HepG2 (cell line): ENCODE measurements at regions not wholly inside any gene's neighbourhood (a gene's known extent, or its start where the extent isn't known, plus 50 kb on each side); places are given as distances from the start of the nearest gene placed in this dataset.

Experiments used
- CBX5 ChIP-seq: sonication (generic); formaldehyde crosslinking; IDR thresholded peaks from 2 replicates; pipeline ENCODE4 v1.4.0; 2020; ENCODE audit warnings: missing genetic modification reagents, borderline replicate concordance
- MZF1 ChIP-seq: sonication (generic); formaldehyde crosslinking; IDR thresholded peaks from 2 replicates; pipeline ENCODE4 v1.8.1; 2023; ENCODE audit warnings: mild to moderate bottlenecking, missing genetic modification reagents, borderline replicate concordance
- NCOA1 ChIP-seq: sonication (generic); formaldehyde crosslinking; IDR thresholded peaks from 2 replicates; pipeline ENCODE4 v1.9.0; 2021; ENCODE audit warnings: missing genetic modification reagents
- SRSF1 ChIP-seq: fragments of 200-400 bp; formaldehyde crosslinking; optimal IDR thresholded peaks from 2 replicates; pipeline ENCODE3; 2017; ENCODE audit warnings: mild to moderate bottlenecking, low read depth, low read length, moderate library complexity
- ZBTB21 ChIP-seq: sonication (generic); formaldehyde crosslinking; IDR thresholded peaks from 2 replicates; pipeline ENCODE4 v1.4.0; 2020; ENCODE audit warnings: missing genetic modification reagents
- ZNF441 ChIP-seq: sonication (generic); formaldehyde crosslinking; IDR thresholded peaks from 2 replicates; pipeline ENCODE4 v1.7.0; 2021; ENCODE audit warnings: missing genetic modification reagents, borderline replicate concordance
- ZNF747 ChIP-seq: sonication (generic); formaldehyde crosslinking; IDR thresholded peaks from 2 replicates; pipeline ENCODE4 v1.8.1; 2023; ENCODE audit warnings: missing genetic modification reagents, mild to moderate bottlenecking, borderline replicate concordance

GRCh38 chr18:56235481-56236013, 402.8 kb downstream of the TXNL1 start:
- no peak for TF ChIP-seq ZBTB21
- TF ChIP-seq MZF1 (CRISPR knock-in tag): no peak
- no peak for TF ChIP-seq ZNF747 (CRISPR knock-in tag)
- no peak for TF ChIP-seq CBX5 (CRISPR knock-in tag)
- no peak for TF ChIP-seq ZNF441 (CRISPR knock-in tag)
- no peak for TF ChIP-seq SRSF1
- TF ChIP-seq NCOA1 (CRISPR knock-in tag): no peak
